SIG-M5 treated with dmso at 0.1 percent for 504 hours (cell line): ENCODE measurements at regions not wholly inside any gene's neighbourhood (a gene's known extent, or its start where the extent isn't known, plus 50 kb on each side); places are given as distances from the start of the nearest gene placed in this dataset.

Experiments used
- DNase-seq: peaks from one replicate; lab custom pipeline; 2025; ENCODE audit not compliant: unreplicated experiment; lab: John Stamatoyannopoulos, UW

GRCh38 chr14:98474900-98475299 is 797.1 kb downstream of the BCL11B start:
- no peak for DNase-seq

GRCh38 chr14:98477935-98478334 is 794.1 kb downstream of the BCL11B start:
- DNase-seq, result no peak

- no peak for DNase-seq
These were observed 782.9 kb downstream of the BCL11B start for GRCh38 chr14:98489115-98489514.

GRCh38 chr14:98494582-98494981 is 777.4 kb downstream of the BCL11B start:
- no peak for DNase-seq

GRCh38 chr14:98498019-98498885 is 773.7 kb downstream of the BCL11B start:
- DNase-seq, result no peak

GRCh38 chr14:98501335-98501734 is 770.7 kb downstream of the BCL11B start:
- no peak for DNase-seq

GRCh38 chr14:98501836-98502235 is 770.2 kb downstream of the BCL11B start:
- no peak for DNase-seq

- no peak for DNase-seq
These were observed 768.7 kb downstream of the BCL11B start for GRCh38 chr14:98503086-98503815.

GRCh38 chr14:98507264-98507663 is 764.7 kb downstream of the BCL11B start:
- DNase-seq, result no peak

- DNase-seq, result no peak
These were observed 761.6 kb downstream of the BCL11B start for GRCh38 chr14:98510392-98510791.

- DNase-seq, result no peak
These were observed 759.3 kb downstream of the BCL11B start for GRCh38 chr14:98512501-98513251.

- no peak for DNase-seq
These were observed 758.4 kb downstream of the BCL11B start for GRCh38 chr14:98513558-98513957.

GRCh38 chr14:98514016-98514415 is 758.0 kb downstream of the BCL11B start:
- DNase-seq, result no peak

GRCh38 chr14:98536256-98536655 is 735.7 kb downstream of the BCL11B start:
- DNase-seq, result no peak

- DNase-seq, result no peak
These were observed 729.7 kb downstream of the BCL11B start for GRCh38 chr14:98542316-98542715.

GRCh38 chr14:98543074-98543473 is 728.9 kb downstream of the BCL11B start:
- DNase-seq, result no peak

GRCh38 chr14:98544174-98544573 is 727.8 kb downstream of the BCL11B start:
- DNase-seq, result no peak

GRCh38 chr14:98545181-98545580 is 726.8 kb downstream of the BCL11B start:
- DNase-seq, result no peak

GRCh38 chr14:98548071-98548686 is 723.8 kb downstream of the BCL11B start:
- no peak for DNase-seq

- DNase-seq, result no peak
These were observed 721.0 kb downstream of the BCL11B start for GRCh38 chr14:98551028-98551427.

- DNase-seq, result no peak
These were observed 716.6 kb downstream of the BCL11B start for GRCh38 chr14:98555440-98555839.
